Activated T-helper 1 cell treated with anti-CD3 and anti-CD28 coated beads, Interleukin-2, amount 50 U/mL, for 16 hours (primary cell): ENCODE measurements at regions not wholly inside any gene's neighbourhood (a gene's known extent, or its start where the extent isn't known, plus 50 kb on each side); places are given as distances from the start of the nearest gene placed in this dataset.

ENCODE experiments used
- DNase-seq, 2 donors: peaks; one replicate each; pipeline ENCODE4 v3.0.0-alpha.2; 2020; ENCODE audit warnings: low read depth in 1 of 2, low spot score in 1 of 2

DNA sequence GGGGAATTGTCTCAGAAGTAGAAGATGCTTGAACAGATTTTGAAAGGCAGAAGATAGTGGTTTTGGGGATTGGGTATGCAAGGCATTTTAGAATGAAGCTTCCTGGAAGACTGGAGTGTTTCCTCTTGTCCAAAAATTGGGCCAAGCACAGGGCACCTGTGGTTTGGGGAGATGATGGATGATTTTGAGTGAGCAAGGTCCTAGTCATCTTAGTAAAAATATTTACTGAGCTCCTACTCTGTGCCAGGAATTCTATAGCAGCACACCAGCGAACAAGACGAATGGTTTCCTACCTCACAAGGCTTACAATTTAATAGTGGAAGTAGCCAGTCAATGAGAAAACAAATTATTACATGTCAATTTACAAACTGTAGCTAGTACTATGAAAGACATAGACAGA is 484.4 kb upstream of the KIF2A start:
- DNase-seq = no peak

DNA sequence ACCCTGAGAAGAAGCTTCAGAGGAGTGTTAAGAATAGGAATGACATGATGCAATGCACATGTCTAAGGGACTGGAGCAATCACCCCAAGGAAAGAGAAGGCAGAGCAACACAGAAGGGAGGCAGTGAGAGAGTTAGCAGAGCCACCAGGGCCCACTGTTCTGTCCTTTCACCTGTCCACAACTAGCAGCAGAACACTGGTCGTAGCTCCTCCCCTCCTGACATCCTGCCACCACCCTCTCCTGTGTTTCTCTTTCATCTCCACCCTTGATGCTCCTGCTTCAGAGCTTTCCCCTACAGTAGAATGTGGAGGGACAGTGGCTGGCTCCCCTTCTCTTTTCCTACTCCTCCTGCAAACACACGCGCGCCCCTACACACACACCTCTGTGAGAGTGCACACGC is 483.4 kb upstream of the KIF2A start:
- no peak for DNase-seq

- DNase-seq = no peak
Measured at GRCh38 chr5:61823065-61823464, 482.9 kb upstream of the KIF2A start.

- no peak for DNase-seq
Measured at GRCh38 chr5:61823781-61824180, 482.2 kb upstream of the KIF2A start.

GRCh38 chr5:61824396-61824795 is 481.6 kb upstream of the KIF2A start:
- no peak for DNase-seq

DNA sequence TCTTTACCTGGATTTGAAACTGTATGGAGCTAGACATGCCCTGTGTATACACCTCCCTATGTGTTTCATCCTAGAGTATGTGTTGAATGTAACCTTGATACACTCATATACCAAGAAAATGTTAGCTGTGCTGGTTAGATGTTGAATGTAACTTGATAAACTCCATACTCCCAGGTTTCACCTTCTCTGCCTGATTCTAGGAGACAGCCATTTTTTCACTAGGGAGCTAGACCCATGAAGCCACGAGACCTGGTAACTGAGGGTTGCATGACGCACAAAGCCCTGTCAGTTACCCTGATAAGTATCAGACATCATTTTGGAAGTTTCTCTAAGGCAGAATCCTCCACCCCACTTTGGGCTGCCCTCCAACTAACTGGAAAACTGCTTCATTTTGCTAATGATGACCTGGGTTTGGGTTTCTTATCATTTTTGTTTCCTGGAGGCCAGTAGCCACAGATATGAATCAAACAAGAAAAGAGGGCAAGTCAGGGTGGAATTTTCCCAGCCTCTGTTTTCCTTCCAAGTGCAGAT is 478.5 kb upstream of the KIF2A start:
- no peak for DNase-seq

GRCh38 chr5:61828856-61829255 is 477.1 kb upstream of the KIF2A start:
- DNase-seq = no peak

DNA sequence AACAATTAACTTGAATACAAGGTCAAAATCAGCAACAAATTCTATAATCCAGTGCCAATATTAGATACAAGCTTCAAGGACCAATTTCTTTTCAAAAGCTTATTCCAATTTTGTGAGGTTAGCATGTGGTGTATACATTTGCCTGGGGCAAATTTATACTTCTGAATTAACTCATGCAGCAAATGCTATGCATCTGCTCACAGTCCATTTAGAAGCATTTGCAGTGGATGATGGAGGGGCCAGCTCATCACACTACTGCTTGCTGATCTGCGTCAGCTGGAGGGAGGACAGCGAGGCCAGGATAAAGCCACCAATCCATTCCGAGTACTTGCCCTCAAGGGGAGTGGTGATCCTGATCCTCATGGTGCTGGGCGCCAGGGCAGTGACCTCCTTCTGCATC is 474.3 kb upstream of the KIF2A start:
- DNase-seq = no peak

- no peak for DNase-seq
Measured at GRCh38 chr5:61837788-61838187, 468.2 kb upstream of the KIF2A start.

DNA sequence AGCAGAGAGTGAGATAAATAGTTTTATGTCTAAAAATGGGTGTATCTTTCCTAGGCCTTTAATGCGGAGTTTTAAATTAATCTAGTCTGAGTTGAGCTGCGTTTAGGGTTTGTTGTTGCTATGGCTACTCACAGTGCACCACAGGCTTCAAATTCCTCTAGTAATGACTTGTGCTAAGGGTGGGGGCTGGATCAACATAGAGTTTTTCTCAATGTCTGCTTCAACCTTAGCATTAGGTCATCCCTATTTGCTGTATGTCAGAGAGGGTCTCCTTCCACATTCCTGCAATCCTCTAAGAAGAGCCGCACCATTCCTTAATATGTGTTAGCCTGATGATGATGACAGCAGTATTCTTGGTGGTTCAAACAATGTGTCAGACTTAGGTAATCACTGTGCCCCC is 465.6 kb upstream of the KIF2A start:
- DNase-seq = no peak

GRCh38 chr5:61842840-61843239 is 463.2 kb upstream of the KIF2A start:
- DNase-seq = no peak

- DNase-seq = no peak
Measured at GRCh38 chr5:61850696-61851095, 455.3 kb upstream of the KIF2A start.

GRCh38 chr5:61854531-61854930 is 451.5 kb upstream of the KIF2A start:
- DNase-seq = no peak

DNA sequence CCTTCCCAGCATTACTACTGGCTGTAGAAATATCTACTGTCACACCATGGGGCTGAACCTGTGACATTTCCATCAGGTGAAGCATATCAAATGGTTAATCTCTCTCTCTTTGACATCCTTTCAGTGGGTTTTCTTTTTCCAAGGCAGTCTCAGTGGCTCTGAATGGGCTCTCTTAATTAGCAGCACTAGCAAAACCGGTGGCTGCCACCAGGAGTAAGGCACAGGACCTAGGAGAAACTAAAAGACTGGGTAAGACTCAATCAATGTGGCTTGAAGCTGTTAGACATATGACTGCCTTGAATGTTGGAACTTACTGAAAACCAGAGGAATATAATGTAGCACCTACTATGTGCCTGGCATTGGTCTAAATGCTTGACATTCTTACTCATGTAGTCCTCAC is 445.0 kb upstream of the KIF2A start:
- DNase-seq = no peak

DNA sequence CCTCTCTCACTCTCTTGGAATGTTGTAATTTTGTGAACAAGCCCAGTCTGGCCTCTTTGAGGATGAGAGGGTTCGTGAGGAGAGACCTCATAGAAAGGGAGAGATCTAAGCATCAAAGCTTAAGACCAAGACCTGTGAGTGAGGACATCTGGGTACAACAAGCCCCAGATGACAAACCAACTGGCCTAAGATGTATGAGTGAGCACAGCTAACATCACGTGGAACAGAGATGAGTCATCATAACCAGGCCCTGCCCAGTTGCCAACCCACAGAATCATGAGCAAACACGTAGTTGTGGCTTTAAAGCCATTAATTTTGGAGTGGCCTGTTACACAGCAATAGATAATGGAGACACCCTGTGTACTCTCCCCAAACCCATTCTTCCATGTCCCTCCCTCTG is 439.1 kb upstream of the KIF2A start:
- DNase-seq = no peak

GRCh38 chr5:61869333-61869732 is 436.7 kb upstream of the KIF2A start:
- DNase-seq = no peak

DNA sequence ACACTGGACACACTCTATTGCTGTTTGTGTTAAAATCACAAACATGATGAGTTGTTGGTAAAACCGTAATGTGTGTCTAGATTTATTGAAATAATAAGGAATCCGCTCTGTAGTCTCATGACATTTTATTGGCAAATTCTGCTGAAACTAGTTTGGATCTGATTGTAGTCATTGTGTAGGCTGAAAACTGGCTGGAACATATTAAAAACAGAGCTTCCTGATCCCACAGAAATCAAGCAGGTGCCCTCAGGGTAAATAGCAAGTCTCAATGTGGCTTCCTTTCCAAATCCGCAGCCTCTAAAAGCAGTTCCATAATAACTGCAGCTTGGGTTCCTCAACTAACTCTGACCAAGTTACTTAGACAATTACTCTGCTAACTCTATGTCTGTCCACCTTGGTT is 427.5 kb upstream of the KIF2A start:
- DNase-seq = no peak

GRCh38 chr5:61881821-61882487 is 424.1 kb upstream of the KIF2A start:
- DNase-seq = no peak

- DNase-seq = no peak
Measured at GRCh38 chr5:61882901-61883500, 423.0 kb upstream of the KIF2A start.

GRCh38 chr5:61884252-61884855 is 421.7 kb upstream of the KIF2A start:
- no peak for DNase-seq

DNA sequence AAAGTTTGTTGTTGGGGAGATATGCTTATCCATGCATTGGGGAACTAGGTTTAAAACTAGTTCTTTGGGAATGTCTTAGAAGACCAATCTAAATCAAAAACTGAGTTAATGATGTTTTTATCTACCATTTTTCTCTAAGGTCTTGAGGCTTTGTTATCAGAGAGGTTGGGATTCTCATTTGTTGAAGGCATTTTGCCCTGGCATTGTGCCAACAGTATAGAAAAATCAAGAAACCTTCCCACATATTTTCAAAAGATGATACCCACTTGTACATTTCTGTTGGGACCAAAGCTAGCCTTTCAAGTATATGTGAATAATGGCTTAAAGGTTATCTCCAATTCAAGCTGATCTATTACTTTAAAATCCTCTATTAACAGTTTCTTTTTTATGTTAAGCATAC is 419.8 kb upstream of the KIF2A start:
- no peak for DNase-seq

DNA sequence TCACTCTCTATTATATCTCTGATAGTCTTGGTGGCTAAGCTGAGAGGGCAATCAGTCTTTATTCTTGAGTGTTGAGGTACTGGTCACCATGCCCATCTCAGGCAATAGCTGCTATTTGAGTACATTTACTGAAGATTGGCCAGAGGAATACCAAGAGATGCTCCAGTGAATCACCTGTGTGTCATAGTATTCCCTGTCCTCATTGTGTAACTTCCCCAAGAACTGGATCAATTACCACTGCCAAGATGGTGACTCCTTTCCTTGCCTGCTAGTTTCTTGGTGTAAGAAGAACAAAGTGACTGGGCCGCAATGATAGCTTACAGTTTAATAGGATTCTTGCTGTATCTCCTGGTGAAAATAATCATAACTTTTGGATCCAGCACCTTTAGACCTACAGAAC is 418.7 kb upstream of the KIF2A start:
- no peak for DNase-seq

DNA sequence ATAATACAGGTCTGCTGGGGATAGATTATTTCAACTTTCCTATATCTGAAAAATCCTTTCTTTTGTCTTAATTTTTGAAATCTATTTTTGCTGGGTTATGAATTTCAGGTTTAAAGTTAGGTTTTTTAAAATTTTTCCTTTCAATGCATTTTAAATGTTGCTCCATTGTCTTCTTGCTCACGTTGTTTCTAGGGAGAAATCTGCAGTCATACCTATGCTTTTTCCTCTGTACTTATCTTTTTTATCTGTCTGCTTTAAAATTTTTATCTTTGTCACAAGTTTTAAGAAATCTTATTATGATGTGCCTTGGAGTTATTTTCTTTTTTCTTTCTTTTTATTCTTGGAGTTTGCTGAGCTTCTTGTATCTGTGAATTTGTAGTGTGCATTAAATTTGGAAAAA is 412.0 kb upstream of the KIF2A start:
- no peak for DNase-seq
